ENCODE measurements at regions not wholly inside any gene's neighbourhood (a gene's known extent, or its start where the extent isn't known, plus 50 kb on each side); places are given as distances from the start of the nearest gene placed in this dataset.

- Histone ChIP-seq H3K9me3 (ENCODE audit: control extremely low read depth in 1 of 3, control insufficient read depth in 2 of 3, insufficient read depth in 1 of 3, low read length in 2 of 3) (no peaks in the 10 kb centered on the region), H2AFZ (ENCODE audit: insufficient read depth, low read depth, low read length, poor library complexity, severe bottlenecking) (no peak overlapping the region), H3K9ac (ENCODE audit: low read length) (no peak overlapping the region), H3K4me2 (replicated peaks; ENCODE audit: low read depth, low read length, poor library complexity, severe bottlenecking) (no peak overlapping the region), H3K4me1 (ENCODE audit: control insufficient read depth in 2 of 2, insufficient read depth in 2 of 2, low read length in 2 of 2) (no peaks in the 10 kb centered on the region), H4K20me1 (ENCODE audit: control insufficient read depth, insufficient read depth, low read length, poor library complexity, severe bottlenecking) (no peaks in the 10 kb centered on the region), H3K36me3 (replicated peaks in 1 of 2; ENCODE audit: control extremely low read depth in 1 of 2, control insufficient read depth in 1 of 2, extremely low read depth in 1 of 2, insufficient read depth in 2 of 2, low read length in 1 of 2) (no peaks in the 10 kb centered on the region), H3K4me3 (ENCODE audit: control extremely low read depth in 1 of 5, extremely low read depth in 1 of 5, insufficient read depth in 1 of 5, low read depth in 2 of 5, low read length in 4 of 5) (no peak overlapping the region), H3K27ac (ENCODE audit: low read length in 2 of 2) (no peak overlapping the region), H3K27me3 (replicated peaks in 1 of 4; ENCODE audit: control extremely low read depth in 1 of 4, control insufficient read depth in 3 of 4, insufficient read depth in 4 of 4, low read length in 3 of 4) (no peaks in the 10 kb centered on the region), H3K79me2 (ENCODE audit: control insufficient read depth, insufficient read depth, low read length) (no peaks in the 10 kb centered on the region)
- no peak for DNase-seq
- WGBS (ENCODE audit: insufficient coverage): 100% methylated on average over 2 of the region's 3 CpGs
- no peak for ATAC-seq (ENCODE audit: low read depth)
- H3K4me1 Mint-ChIP-seq: no peaks in the 10 kb centered on the region
- no peak overlapping the region for H3K27ac Mint-ChIP-seq
- TF ChIP-seq EZH2 (IDR thresholded peaks at IDR 0.05; ENCODE audit: borderline replicate concordance, insufficient read depth, low read depth, low read length, poor library complexity, severe bottlenecking): no peak
- TF ChIP-seq CTCF (IDR thresholded peaks at IDR 0.05): no peak
- intact Hi-C loops (cut with micrococcal nuclease): no loop called here
- ChIA-PET POLR2A (no interaction called here), CTCF (no interaction called here)
- no peaks in the 10 kb centered on the region for H3K27me3 Mint-ChIP-seq
- no peak overlapping the region for H3K4me3 Mint-ChIP-seq
- H3K9me3 Mint-ChIP-seq (ENCODE audit: insufficient read depth): no peaks in the 10 kb centered on the region
These were observed 104.9 kb upstream of the ABCB5 start for GRCh38 chr7:20510573-20510900.

GRCh38 chr7:20513341-20513740 is 102.1 kb upstream of the ABCB5 start:
- intact Hi-C loops (cut with micrococcal nuclease): no loop called here

More at GRCh38 chr7:20513341-20513740, 102.1 kb upstream of the ABCB5 start:
- Histone ChIP-seq H3K9me3 (ENCODE audit: control extremely low read depth in 1 of 3, control insufficient read depth in 2 of 3, insufficient read depth in 1 of 3, low read length in 2 of 3) (no peaks in the 10 kb centered on the region), H3K4me1 (ENCODE audit: control insufficient read depth in 2 of 2, insufficient read depth in 2 of 2, low read length in 2 of 2) (no peaks in the 10 kb centered on the region), H3K36me3 (replicated peaks in 1 of 2; ENCODE audit: control extremely low read depth in 1 of 2, control insufficient read depth in 1 of 2, extremely low read depth in 1 of 2, insufficient read depth in 2 of 2, low read length in 1 of 2) (no peaks in the 10 kb centered on the region), H3K79me2 (ENCODE audit: control insufficient read depth, insufficient read depth, low read length) (no peaks in the 10 kb centered on the region), H3K4me2 (replicated peaks; ENCODE audit: low read depth, low read length, poor library complexity, severe bottlenecking) (no peak overlapping the region), H3K27me3 (replicated peaks in 1 of 4; ENCODE audit: control extremely low read depth in 1 of 4, control insufficient read depth in 3 of 4, insufficient read depth in 4 of 4, low read length in 3 of 4) (no peaks in the 10 kb centered on the region), H2AFZ (ENCODE audit: insufficient read depth, low read depth, low read length, poor library complexity, severe bottlenecking) (no peak overlapping the region), H3K4me3 (ENCODE audit: control extremely low read depth in 1 of 5, extremely low read depth in 1 of 5, insufficient read depth in 1 of 5, low read depth in 2 of 5, low read length in 4 of 5) (no peak overlapping the region), H3K27ac (ENCODE audit: low read length in 2 of 2) (no peak overlapping the region), H4K20me1 (ENCODE audit: control insufficient read depth, insufficient read depth, low read length, poor library complexity, severe bottlenecking) (no peaks in the 10 kb centered on the region), H3K9ac (ENCODE audit: low read length) (no peak overlapping the region)
- H3K9me3 Mint-ChIP-seq (ENCODE audit: insufficient read depth): no peaks in the 10 kb centered on the region
- no peak for DNase-seq
- ATAC-seq (ENCODE audit: low read depth): no peak
- H3K4me1 Mint-ChIP-seq: no peaks in the 10 kb centered on the region
- H3K27me3 Mint-ChIP-seq: no peaks in the 10 kb centered on the region
- no CpG with 5 or more reads among the region's 2 CpGs for WGBS (ENCODE audit: insufficient coverage)
- TF ChIP-seq CTCF (IDR thresholded peaks at IDR 0.05) (no peak), EZH2 (IDR thresholded peaks at IDR 0.05; ENCODE audit: borderline replicate concordance, insufficient read depth, low read depth, low read length, poor library complexity, severe bottlenecking) (no peak)
- H3K27ac Mint-ChIP-seq: no peak overlapping the region
- POLR2A ChIA-PET: no interaction called here
- no peak overlapping the region for H3K4me3 Mint-ChIP-seq
- CTCF ChIA-PET: no interaction called here
